NCI-H69 (cell line): ENCODE measurements at regions not wholly inside any gene's neighbourhood (a gene's known extent, or its start where the extent isn't known, plus 50 kb on each side); places are given as distances from the start of the nearest gene placed in this dataset.
"Not testable (repeated sequence)": the region's sequence is repeated elsewhere in the genome, so short reads cannot be mapped to it uniquely, and the experiment has no call there.

Source experiments
- DNase-seq: peaks from one replicate; lab custom pipeline; 2025; lab: John Stamatoyannopoulos, UW

DNA sequence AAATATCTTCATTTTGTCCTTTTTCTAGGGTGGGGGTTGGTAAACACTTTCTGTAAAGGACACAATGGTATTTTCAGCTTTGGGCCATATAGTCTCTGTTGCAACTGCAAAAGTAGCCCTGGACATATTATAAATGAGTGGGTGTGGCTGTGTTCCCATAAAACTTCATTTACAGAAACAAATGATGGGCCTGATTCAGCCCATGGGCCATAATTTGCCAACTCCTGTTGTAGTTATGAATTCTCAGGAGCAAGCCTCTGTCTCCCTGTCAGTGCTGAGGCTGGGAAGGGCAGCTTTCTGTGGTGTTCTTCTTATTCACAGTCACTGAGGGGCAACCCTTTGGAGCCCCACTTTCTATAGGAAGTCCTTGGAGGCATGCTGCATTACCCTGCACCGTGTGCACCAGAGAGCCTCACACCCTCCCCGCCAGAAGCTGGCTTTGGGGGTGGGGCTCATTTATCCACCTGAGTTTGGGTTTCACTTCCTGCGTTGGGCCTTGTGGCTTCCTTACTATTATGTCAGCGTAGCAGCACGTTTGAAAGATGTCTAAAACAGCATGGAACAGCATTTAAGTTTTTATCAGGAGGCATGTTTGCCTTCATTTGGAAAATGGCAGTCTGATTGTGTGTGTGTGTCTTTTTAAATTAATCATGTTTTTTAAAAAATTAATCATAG is 60.8 kb upstream of the FAN1 start:
- peak; percentile 58 for DNase-seq

- DNase-seq, result not testable (repeated sequence)
Observed at GRCh38 chr15:30845536-30845935, 58.2 kb upstream of the FAN1 start.
